HT1080 (cell line): ENCODE measurements at regions not wholly inside any gene's neighbourhood (a gene's known extent, or its start where the extent isn't known, plus 50 kb on each side); places are given as distances from the start of the nearest gene placed in this dataset.

Experiments used
- DNase-seq: peaks from one replicate; pipeline ENCODE4 v3.0.0-alpha.2; 2015; ENCODE audit warnings: low read depth

DNA sequence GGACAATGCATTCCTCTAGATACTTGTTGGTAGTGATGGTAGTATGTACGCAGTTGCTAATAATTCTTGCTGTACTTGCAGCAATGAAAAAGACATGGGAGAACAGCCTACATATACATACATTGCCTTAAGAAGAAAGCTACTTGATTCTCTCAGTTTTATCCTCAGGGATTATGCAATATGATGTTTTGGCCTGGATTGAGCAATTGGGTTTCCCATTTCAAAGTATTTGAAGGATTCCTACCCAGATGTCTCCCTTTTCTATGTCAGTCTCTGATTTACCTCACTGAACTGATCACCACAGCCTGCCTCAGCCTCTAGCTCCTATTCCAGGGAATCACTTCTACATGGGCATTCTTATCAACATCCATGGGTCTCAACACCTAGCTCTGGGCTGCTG lies 210.1 kb upstream of the CDH10 start:
- no peak for DNase-seq

DNA sequence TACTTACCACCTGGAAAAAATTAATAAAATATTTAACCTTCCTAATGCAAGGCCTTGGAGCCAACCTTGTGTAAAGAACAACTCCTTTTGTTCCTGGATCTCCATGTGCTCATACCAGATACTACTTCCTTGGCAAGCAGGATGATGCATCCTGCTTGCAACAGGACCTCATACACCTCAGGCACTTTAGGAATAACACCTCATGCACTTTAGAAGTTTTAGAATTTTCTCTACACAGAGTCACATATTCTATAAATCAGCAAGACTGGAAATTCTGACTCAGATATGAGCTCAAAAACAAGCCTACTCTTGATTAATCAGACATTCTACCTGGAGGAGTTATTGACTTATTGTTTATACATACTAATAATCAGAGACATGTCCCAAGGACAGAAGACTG lies 209.6 kb upstream of the CDH10 start:
- no peak for DNase-seq

DNA sequence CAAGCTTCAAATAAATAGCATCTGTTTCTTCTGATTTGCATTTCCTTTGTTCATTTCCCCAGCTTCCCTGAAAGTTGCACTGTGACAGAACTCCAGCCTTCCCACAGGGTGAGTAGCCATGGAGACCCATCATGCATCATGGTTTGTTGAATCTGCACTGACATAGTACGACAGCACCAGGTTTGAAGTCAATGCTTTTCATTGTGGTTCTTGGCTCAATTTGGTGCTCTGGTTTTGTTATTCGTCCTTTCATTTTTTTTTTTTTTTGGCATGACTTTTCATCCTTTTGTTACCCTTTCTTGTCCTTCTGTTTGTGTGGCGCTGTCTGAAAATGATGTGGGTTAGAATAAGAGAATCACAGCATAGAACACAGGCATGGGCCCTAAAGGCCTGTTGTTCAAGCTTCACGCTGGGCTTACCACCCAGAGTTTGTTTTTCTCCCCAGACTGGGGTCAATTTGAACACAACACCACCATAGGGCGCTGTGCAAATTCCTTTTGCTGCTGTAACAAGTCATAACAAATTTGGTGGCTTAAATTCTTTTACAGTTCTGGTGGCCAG lies 206.2 kb upstream of the CDH10 start:
- no peak for DNase-seq

DNA sequence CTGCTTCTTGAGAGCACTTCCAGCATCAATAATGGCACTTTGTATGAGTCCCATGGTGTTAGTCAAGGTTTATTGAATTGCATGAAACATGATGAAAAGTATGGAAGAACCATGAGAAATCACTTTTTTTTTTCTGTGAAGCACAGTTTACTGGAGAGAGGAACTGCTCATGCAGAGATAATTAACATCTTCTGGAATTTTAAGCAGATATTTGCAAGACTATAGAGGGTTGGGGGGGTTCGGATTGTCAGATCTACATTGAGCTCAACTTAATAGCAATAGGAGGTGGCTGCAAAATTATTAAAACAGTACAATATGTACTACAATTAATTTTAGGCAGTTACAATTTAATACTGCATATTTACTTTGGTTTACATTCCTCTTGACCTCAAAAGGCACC lies 204.4 kb upstream of the CDH10 start:
- DNase-seq: no peak

DNA sequence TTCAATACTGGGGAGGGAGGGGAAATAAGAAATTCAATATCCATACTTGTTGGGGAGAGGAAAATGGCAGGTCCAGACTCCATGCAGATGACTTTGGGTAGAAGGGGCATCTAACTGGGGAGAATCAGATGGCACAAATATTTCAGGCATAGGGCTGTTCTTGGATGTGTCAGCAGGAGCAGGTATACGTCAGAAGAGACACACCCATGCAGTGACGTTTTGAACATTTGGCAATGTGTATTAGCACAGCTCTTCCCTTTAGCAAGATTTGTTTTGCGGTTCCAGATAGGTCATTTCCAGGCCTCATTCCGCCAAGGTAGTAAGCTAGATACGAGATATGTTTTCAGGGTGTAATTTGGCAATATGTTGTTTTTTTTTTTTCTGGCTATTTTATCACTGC lies 187.2 kb upstream of the CDH10 start:
- no peak for DNase-seq

DNA sequence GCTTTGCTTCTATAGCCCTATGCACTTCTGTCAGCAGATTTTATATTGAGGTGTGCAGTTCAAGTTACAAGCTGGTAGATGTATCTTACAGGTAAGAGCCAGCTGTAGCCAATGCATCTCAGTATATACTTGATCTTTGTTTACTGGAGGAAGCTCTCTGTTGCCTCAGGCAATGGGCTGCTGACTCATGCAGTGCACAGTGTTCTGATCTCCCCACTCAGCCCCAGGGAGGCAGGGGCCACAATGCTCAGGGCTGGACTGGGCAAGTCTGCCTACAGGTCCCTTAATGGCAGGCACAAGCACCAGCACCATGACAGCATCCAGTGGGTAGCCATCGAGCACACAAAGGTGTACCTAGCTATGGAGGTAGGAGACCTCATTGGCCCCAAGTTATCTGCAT lies 178.8 kb upstream of the CDH10 start:
- peak; percentile 23 for DNase-seq

DNA sequence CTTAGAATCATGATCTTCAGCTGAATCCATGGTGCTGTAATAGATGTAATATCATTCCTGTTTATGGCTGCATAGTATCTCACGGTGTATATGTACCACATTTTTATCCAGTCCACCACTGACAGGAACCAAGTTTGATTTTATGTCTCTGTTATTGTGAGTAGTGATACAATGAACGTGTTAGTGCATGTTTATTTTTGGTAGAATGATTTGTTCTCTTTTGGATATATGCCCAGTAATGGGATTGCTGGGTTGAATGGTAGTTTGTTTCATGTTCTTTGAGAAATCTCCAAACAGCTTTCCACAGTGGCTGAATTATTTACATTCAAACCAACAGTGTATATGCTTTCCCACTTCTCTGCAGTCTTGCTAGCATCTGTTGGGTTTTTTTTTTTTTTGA lies 175.1 kb upstream of the CDH10 start:
- DNase-seq: no peak

DNA sequence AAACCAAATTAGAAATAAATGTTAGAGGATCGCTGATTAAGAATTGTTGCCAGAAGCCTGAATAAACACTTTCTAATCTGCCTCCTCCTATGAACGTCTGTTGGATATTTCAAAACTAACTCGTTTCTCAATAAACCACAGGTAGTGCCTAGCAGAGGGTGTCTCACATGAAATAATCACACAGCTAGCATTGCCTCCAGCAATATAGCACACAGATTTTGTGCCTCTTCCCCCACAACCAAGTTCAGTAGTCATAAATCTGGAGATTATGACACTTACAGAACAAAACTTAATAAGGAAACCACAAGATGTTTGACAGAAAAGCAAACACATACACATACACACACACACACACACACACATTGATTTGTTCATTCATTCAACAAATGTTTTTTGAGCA lies 173.2 kb upstream of the CDH10 start:
- DNase-seq: no peak

DNA sequence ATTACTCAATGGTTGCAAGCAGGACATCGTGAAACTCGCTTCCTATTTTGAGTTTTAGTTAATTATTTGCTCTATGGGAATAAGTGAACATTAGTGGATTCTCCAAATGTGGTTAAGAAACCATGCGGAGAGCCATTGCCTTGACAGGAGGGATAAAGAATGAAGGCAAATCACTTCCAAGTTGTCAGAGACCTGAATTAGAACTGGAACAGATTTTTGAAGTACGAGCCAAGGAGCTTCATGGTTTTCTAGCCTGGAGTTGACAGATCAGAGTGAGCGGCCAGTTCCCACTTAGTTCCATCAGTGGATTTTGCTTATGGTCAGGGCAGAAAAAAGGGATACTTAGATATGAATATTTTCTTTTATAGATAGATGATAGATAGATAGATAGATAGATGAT lies 171.4 kb upstream of the CDH10 start:
- no peak for DNase-seq

DNA sequence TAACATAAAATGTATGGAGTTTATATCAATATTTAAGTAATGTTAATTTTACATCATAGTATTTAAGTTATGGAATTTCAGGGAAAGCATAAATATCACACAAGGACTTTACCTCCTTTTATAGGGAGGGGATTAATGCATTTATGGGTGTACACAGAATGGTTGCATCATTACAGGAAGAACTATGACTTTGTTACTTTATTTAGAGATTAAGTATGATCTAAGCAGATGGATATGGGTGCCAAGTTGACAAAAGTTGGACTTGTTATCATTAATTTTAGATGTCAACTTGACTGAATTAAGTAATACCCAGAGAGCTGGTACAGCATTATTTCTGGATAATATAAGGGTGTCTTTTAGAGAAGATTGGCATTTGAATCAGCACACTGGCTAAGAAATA lies 160.5 kb upstream of the CDH10 start:
- no peak for DNase-seq

DNA sequence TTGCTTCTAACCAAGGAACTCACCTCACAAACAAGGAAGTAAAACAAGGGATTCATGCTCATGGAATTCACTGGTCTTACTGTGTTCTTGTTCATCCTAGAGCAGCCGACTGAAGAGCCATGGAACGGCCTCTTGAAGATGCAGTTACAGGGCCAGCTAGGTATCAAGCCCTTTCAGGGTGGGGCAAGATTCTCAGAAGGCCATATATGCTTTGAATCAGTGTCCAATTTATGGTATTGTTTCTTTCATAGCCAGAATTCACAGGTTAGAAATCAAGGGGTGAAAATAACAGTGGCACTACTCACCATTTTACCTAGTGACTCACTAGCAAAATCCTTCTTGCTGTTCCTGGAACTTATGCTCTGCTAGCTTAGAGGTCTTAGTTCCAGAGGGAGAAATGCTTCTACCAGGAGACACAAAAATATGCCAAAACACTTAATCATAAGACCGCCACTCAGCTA lies 159.5 kb upstream of the CDH10 start:
- peak; percentile 71 for DNase-seq

DNA sequence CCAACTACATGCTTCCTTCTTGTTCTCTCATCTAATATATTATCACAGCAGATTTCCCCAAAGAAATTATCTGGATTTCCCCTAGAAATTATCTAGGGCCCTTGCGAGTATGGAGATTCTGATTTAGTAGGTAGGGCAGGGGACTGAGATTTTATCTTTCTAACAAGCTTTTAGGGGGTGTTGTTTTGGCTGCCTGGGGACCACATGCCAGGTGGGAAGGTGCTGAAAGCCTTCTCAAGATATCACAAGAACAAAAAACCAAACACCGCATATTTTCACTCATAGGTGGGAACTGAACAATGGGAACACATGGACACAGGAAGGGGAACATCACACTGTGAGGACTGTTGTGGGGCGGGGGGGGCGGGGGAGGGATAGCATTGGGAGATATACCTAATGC lies 146.5 kb upstream of the CDH10 start:
- DNase-seq: no peak

DNA sequence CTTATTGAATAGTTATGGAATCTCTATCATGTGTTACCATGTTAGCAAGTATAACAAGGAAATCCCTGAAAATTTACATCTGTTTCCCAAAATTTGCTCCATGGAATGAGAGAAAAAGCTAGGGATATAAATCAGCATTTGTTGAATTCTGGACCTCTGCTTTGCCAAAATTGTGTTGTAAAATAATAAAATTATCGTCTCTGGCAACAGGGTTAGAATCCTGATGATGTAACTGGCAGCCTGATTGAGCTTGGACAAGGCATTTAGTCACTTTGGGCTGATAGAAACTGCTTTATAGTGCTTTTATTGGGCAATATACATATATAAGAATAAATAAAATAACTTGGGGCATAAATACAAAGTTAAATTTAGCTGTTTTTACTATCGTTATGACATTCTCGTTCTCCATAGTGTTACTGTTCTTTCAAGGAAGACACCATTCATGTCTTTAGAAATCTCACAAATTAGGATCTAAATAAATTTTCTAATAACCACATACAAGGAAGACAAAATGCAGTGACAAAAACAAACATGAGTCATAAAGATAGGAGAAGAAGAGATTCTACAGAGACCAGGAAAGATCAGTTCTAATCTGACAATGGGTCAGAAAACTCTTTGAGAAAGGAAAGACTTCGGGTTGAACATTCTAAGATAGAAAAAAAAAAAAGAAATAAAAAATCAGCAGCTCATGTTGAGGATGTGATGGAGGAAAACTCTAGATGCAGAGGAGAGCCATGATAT lies 145.0 kb upstream of the CDH10 start:
- no peak for DNase-seq

DNA sequence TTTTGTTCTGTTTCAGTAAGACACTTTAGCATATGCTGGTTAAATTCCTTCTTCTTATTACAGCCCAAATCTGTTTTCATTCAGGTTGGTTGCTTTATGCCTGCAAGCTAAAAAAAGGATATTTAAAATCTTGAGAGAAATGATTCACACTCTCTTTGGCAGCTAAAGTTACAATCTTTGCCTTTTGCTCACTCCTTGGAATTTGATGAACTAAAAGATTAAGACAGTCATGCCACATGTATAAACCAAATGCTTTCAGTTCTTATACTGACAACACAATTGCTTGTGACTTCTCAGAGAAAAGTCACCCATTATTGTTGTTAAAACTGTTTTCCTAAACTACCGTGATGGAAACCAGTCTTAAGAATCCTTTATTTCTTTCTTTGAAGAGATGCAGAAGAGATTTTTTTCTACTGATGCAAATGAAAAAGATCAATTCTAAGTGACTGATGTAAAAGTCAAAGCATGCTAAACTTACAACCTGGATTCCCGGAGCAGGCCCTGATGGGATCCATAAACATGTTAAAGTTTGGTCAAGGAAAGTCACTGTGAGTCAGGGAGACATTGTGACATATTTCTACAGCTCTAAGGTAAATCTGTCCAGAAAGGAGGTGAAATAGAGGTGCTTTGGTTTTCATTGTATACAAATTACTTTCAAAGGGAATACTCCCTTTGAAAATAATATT lies 144.2 kb upstream of the CDH10 start:
- peak; percentile 62 for DNase-seq

DNA sequence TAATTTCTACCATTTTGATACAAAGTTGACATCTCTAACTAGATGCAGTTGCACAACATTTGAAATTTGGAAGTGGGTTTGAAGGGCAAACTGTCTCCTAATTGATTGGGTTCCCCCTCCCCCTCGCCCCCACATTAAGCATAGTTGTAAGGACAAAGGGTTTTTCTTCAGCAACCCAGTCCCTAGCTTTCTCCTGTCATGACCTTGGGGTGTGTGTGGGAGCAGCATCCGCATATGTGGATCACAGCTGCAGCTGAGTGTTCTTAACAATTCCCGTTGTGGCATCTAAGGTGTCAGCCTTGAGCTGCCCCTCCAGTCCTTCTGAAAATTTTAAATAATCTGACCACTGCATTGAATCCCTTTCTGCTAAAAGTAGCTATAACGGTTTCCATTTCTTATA lies 141.3 kb upstream of the CDH10 start:
- DNase-seq: no peak

DNA sequence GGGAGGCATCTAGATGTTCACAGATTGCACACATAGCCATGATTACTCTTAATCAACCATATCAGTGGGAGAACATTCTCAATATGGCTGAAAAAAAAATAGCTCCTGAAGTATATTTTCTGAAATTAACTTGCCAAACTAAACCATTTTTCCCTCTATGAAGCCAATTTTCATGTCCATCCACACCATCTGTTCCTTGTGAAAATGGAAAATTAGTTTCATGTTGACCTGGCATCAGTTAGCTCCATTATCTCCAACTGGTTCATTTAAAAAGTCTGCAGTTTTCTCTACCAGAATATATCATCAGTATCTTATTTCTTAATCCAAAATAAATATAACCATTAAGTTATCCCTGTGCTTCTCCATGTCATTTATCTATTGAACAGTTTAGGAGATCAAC lies 138.8 kb upstream of the CDH10 start:
- DNase-seq: no peak

DNA sequence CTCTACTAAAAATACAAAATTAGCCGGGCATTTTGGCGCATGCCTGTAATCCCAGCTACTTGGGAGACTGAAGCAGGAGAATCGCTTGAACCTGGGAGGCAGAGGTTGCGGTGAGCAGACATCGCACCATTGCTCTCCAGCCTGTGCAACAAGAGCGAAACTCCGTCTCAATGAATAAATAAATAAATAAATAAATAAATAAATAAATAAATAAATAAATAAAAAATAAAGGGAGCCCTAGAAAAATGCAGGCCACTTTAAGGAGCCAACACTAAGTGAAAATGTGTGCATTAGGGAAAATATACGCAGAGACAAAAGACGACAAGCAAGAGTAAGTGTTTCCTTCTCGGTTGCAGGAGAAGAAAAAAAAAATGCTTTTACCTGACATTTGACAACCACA lies 132.6 kb upstream of the CDH10 start:
- no peak for DNase-seq

DNA sequence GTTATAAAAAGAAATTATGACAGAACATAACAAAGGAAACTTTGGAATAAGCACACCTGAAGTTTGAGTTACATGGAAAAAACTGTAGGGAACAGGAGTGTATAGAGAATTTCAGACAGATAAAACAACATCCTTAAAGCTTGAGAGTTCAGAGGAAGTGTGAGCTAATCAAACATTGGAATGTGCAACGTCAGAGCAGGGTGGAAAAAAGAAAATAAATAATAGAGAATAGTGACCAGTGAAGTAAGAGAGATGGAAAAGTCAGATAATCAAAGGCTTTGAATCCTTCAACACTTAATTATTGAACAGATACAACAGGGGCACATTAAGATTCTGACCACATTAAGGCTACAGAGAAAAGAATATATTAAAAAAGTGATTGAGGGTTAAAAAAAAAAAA lies 128.5 kb upstream of the CDH10 start:
- no peak for DNase-seq

DNA sequence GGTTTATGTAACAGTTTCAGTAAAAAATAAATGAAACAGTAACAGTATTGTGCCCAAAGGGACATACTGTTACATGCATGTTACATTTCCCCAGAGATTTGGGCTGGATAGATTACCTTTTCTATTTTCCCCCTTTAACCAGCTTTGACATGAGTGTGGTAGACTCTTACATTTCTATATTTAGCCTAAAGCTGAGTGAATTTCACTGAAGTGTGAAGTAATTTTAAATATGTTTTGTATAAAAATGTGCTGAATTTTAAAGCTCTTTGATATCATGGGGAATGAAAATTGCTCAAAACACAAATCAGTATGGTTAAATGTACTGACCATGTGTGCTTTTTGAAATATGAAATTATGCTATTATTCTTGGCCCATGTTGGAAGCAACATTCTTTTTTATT lies 122.3 kb upstream of the CDH10 start:
- DNase-seq: no peak

DNA sequence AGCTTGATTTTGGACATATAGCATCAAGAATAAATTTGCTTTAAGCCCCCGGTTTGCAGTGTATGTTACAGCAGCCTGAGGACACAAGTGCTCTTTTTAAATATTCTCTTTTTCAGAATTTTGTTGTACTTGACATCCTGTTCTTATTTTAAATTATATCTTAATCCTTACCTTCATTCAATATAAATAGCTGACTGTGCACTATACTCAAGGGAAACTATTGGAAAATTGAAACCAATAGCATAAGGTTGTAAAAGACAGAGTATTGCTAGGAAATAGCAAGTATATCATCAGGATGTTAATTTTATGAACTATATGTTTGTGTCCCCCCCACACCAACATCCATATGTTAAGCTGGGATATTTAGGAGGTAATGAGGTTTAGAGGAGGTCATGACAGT lies 120.4 kb upstream of the CDH10 start:
- no peak for DNase-seq

DNA sequence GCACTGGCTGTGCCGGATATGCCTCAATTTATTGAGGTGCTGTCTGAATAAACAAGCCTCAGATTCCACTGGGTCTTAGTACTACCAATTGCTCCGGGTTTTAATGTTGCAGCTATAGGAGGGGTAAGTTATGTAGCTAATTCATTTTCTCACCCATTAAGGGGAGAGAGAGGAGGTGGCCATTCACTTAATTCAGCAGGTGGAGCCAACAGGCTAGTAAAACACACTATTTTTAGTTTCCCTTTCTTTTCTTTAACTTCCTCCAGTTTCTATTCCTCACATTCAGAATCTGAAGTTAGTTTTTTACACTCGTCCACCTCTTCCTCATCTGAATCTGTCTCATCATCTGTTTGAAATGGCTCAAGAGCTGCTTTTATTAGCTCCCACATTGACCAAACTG lies 105.6 kb upstream of the CDH10 start:
- DNase-seq: no peak

DNA sequence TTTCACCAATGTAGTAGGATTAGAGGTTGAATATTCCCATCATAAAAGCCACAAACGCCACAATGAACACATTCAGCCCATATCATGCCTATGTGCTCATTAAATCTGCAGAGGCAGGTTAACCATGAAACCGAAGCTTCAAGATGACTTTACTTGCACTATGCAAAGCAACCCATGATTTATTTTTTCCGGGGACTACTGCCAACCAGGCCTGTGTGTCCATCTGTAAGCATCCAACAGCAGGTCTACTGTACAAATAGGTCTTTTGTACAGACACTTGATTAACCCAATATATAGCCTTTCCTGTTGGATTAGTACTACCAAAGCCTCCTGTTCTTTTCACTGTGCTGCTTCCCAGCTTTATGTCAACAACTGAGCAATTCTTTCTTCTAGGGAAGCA lies 104.9 kb upstream of the CDH10 start:
- DNase-seq: no peak

DNA sequence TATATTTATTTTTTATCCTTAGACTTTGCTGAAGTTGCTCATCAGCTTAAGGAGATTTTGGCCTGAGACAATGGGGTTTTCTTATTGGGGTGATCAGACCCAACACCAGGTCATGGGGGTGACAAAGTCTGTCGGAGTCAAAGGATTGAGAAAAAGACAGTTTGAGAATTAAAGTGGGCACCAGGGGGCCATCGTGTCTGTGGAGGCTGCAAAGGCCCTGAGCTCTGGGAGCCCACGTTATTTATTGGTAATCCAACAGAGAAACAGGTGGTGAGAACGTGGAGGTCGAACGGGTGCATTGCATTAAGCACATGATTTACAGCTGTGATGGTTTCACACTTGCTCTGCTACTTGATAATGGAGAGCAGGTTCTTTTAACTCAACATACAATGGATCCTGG lies 102.5 kb upstream of the CDH10 start:
- DNase-seq: no peak
